ENCODE measurements at regions not wholly inside any gene's neighbourhood (a gene's known extent, or its start where the extent isn't known, plus 50 kb on each side); places are given as distances from the start of the nearest gene placed in this dataset.

DNA sequence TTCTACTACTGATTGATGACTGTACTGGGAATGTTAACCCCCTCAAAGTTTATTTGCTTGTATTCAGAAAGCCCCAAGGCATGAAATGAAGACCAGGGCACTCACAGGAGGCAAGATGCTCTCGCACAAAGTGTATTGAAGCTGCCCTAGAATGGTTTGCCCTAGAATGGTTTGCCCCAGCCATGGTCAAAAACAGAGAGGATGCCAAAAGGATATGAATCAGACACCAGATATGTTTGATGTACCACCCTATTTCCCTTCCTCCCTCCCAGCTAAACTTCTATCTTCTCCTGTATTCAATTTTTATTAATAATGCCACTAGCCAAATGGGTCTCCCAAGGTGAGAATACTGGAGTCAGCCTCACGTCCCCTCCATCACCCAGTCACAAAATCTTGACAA, 101.3 kb downstream of the TMCO5A start:
- H3K36me3 ChIP-seq: no peaks in the 10 kb centered on the region
- no peak overlapping the region for H3K27ac ChIP-seq
- no peak for DNase-seq
- no peak for ATAC-seq
- intact Hi-C loops (cut with DNase I): no loop called here
- H3K9me3 ChIP-seq: no peaks in the 10 kb centered on the region
- H3K27me3 ChIP-seq: no peaks in the 10 kb centered on the region
- no peak overlapping the region for H3K4me3 ChIP-seq
- TF ChIP-seq POLR2A (IDR thresholded peaks at IDR 0.05): no peak
- TF ChIP-seq, protein P1, sequence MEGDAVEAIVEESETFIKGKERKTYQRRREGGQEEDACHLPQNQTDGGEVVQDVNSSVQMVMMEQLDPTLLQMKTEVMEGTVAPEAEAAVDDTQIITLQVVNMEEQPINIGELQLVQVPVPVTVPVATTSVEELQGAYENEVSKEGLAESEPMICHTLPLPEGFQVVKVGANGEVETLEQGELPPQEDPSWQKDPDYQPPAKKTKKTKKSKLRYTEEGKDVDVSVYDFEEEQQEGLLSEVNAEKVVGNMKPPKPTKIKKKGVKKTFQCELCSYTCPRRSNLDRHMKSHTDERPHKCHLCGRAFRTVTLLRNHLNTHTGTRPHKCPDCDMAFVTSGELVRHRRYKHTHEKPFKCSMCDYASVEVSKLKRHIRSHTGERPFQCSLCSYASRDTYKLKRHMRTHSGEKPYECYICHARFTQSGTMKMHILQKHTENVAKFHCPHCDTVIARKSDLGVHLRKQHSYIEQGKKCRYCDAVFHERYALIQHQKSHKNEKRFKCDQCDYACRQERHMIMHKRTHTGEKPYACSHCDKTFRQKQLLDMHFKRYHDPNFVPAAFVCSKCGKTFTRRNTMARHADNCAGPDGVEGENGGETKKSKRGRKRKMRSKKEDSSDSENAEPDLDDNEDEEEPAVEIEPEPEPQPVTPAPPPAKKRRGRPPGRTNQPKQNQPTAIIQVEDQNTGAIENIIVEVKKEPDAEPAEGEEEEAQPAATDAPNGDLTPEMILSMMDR (IDR thresholded peaks at IDR 0.05): no peak
- WGBS (ENCODE audit: insufficient coverage, low coverage, low lambda C conversion rate, missing lambda C conversion rate): 36% methylated on average over 1 of the region's 2 CpGs
- no peaks in the 10 kb centered on the region for H3K4me1 ChIP-seq

DNA sequence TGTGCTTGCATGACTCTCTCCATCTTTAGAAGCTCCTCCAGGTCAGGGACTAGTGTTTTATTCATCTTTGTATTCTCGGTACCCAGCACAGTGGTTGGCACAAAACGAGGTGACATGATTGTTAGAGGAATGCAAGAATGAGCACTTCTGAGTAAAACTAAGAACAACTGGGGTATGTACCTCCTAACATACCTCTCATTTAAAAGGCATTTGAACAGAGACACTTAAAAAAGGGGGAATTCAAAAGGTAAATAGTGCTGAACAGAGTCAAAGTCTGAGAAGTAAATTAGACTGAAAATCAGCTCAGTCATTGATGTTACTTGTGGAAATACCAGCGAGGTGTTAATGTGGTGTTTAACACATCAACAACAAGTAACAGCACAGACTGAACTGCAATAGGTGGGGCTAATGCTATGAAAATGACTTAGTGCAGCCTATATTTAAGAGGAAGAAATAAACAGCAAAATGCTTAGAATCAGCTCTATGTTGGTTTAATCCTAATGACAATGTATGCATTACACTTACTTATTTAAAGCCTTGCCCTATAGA, 102.4 kb downstream of the TMCO5A start:
- Histone ChIP-seq H3K9me3 (no peaks in the 10 kb centered on the region), H3K27ac (no peak overlapping the region), H3K4me1 (no peaks in the 10 kb centered on the region), H3K36me3 (no peaks in the 10 kb centered on the region), H3K4me3 (no peak overlapping the region), H3K27me3 (no peaks in the 10 kb centered on the region)
- DNase-seq: no peak
- intact Hi-C loops (cut with DNase I): no loop called here
- no peak for ATAC-seq
- TF ChIP-seq, protein P1 (IDR thresholded peaks at IDR 0.05): no peak
- no peak for TF ChIP-seq POLR2A (IDR thresholded peaks at IDR 0.05)
- WGBS (ENCODE audit: insufficient coverage, low coverage, low lambda C conversion rate, missing lambda C conversion rate): 32% methylated on average over 3 of the region's 3 CpGs

DNA sequence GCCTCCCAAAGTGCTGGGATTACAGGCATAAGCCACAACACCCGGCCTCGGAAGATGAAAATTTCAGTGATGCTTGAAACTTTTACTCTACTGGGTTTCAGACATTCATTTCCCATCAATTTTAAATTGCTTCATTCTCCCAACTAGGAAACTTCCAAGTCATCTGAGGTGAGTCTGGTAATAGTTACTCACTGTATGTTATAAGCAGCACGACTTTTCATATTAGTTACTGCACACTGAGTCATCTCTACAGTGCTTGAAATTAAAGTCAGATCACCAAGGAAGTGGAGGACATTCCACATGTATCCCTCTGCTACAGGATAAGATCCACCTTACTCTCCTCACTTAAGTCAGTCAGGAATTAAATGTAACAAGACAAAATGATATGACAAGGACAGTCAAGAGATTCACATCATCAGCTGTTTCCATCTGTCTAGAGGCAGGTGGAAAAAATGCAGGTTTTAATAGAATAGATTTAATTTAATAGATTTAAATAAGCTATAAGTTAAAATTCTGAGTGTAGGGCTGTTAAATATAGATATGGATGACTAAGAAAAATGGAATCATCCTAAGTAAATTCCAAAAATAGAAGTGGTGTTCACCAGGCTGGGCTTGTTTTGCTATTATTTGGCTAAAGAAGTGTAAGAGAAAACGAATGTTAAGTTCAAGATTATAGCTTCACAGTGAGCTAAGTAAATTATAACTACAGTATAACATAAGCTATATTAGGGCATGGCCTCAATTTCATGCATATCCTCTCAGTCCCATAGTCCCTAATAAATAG, 104.4 kb downstream of the TMCO5A start:
- intact Hi-C loops (cut with DNase I): no loop called here
- H3K4me3 ChIP-seq: no peak overlapping the region
- H3K9me3 ChIP-seq: no peaks in the 10 kb centered on the region
- no peak for ATAC-seq
- no peak for TF ChIP-seq POLR2A (IDR thresholded peaks at IDR 0.05)
- TF ChIP-seq, protein P1 (IDR thresholded peaks at IDR 0.05): no peak
- DNase-seq: no peak
- H3K4me1 ChIP-seq: no peaks in the 10 kb centered on the region
- H3K27ac ChIP-seq: no peak overlapping the region
- H3K36me3 ChIP-seq: no peaks in the 10 kb centered on the region
- WGBS (ENCODE audit: insufficient coverage, low coverage, low lambda C conversion rate, missing lambda C conversion rate): 69% methylated on average over 4 of the region's 4 CpGs
- no peaks in the 10 kb centered on the region for H3K27me3 ChIP-seq

DNA sequence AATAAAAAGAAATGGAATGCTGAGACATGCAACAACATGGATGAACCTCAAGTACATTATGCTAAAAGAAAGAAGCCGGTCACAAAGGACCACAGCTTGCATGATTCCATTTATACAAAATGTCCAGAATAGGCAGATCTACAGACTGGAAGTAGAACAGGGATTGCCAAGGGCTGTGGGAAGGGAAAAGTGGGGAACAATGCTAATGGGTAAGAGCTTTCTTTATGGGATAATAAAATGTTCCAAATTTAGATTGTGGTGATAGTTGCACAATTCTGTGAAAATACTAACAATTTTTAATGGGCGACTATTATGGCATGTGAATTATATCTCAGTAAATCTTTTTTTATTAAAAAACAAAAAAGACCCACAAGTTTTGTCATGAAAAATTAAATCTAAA, 106.2 kb downstream of the TMCO5A start:
- DNase-seq: no peak
- Histone ChIP-seq H3K9me3 (no peaks in the 10 kb centered on the region), H3K27me3 (no peaks in the 10 kb centered on the region), H3K36me3 (no peaks in the 10 kb centered on the region), H3K4me1 (no peaks in the 10 kb centered on the region), H3K4me3 (no peak overlapping the region), H3K27ac (no peak overlapping the region)
- no peak for TF ChIP-seq POLR2A (IDR thresholded peaks at IDR 0.05)
- TF ChIP-seq, protein P1 (IDR thresholded peaks at IDR 0.05): no peak
- no peak for ATAC-seq
- intact Hi-C loops (cut with DNase I): no loop called here
- WGBS (ENCODE audit: insufficient coverage, low coverage, low lambda C conversion rate, missing lambda C conversion rate): 62% methylated on average over 2 of the region's 2 CpGs
